ENCODE measurements at regions not wholly inside any gene's neighbourhood (a gene's known extent, or its start where the extent isn't known, plus 50 kb on each side); places are given as distances from the start of the nearest gene placed in this dataset.
A peak's percentile ranks its signal among the peaks of the same experiment; 100 is the strongest.

- FAIRE-seq = no peak
Measured at GRCh38 chr16:80489173-80489572, 51.6 kb upstream of the DYNLRB2 start.

GRCh38 chr16:80488167-80488566 is 52.6 kb upstream of the DYNLRB2 start:
- DNase-seq (ENCODE audit: low spot score) = no peak
- no peak for FAIRE-seq

More at GRCh38 chr16:80489173-80489572, 51.6 kb upstream of the DYNLRB2 start:
- DNase-seq (ENCODE audit: low spot score) = no peak

GRCh38 chr16:80480664-80481063 is 60.1 kb upstream of the DYNLRB2 start:
- FAIRE-seq = no peak
- DNase-seq (ENCODE audit: low spot score) = no peak

- DNase-seq (ENCODE audit: low spot score) (no peak), FAIRE-seq (no peak)
Measured at GRCh38 chr16:80477838-80478237, 63.0 kb upstream of the DYNLRB2 start.

- FAIRE-seq (no peak), DNase-seq (ENCODE audit: low spot score) (no peak)
Measured at GRCh38 chr16:80468029-80468428, 72.8 kb upstream of the DYNLRB2 start.

GRCh38 chr16:80466024-80466987 is 74.5 kb upstream of the DYNLRB2 start:
- no peak for FAIRE-seq

GRCh38 chr16:80463751-80464495 is 76.9 kb upstream of the DYNLRB2 start:
- DNase-seq (ENCODE audit: low spot score) = peak; percentile 28

More at GRCh38 chr16:80466024-80466987, 74.5 kb upstream of the DYNLRB2 start:
- DNase-seq (ENCODE audit: low spot score) = peak; percentile 30

GRCh38 chr16:80463326-80463725 is 77.5 kb upstream of the DYNLRB2 start:
- DNase-seq (ENCODE audit: low spot score) (peak; percentile 12), FAIRE-seq (no peak)

More at GRCh38 chr16:80463751-80464495, 76.9 kb upstream of the DYNLRB2 start:
- no peak for FAIRE-seq

GRCh38 chr16:80462917-80463316 is 77.9 kb upstream of the DYNLRB2 start:
- FAIRE-seq = no peak
- DNase-seq (ENCODE audit: low spot score) = no peak

- DNase-seq (ENCODE audit: low spot score) = no peak
- no peak for FAIRE-seq
Measured at GRCh38 chr16:80460988-80461387, 79.8 kb upstream of the DYNLRB2 start.

- FAIRE-seq (no peak), DNase-seq (ENCODE audit: low spot score) (no peak)
Measured at GRCh38 chr16:80459966-80460365, 80.8 kb upstream of the DYNLRB2 start.

GRCh38 chr16:80459331-80459777 is 81.4 kb upstream of the DYNLRB2 start:
- no peak for FAIRE-seq
- no peak for DNase-seq (ENCODE audit: low spot score)

- FAIRE-seq = no peak
- DNase-seq (ENCODE audit: low spot score) = peak; percentile 19
Measured at GRCh38 chr16:80457871-80458270, 82.9 kb upstream of the DYNLRB2 start.

- no peak for DNase-seq (ENCODE audit: low spot score)
Measured at GRCh38 chr16:80454802-80455201, 86.0 kb upstream of the DYNLRB2 start.

GRCh38 chr16:80449392-80449791 is 91.4 kb upstream of the DYNLRB2 start:
- FAIRE-seq = no peak
- no peak for DNase-seq (ENCODE audit: low spot score)

More at GRCh38 chr16:80454802-80455201, 86.0 kb upstream of the DYNLRB2 start:
- no peak for FAIRE-seq

- DNase-seq (ENCODE audit: low spot score) (no peak), FAIRE-seq (no peak)
Measured at GRCh38 chr16:80447241-80447640, 93.6 kb upstream of the DYNLRB2 start.

GRCh38 chr16:80442779-80443178 is 98.0 kb upstream of the DYNLRB2 start:
- DNase-seq (ENCODE audit: low spot score) = no peak
- no peak for FAIRE-seq

GRCh38 chr16:80441935-80442334 is 98.9 kb upstream of the DYNLRB2 start:
- DNase-seq (ENCODE audit: low spot score) (no peak), FAIRE-seq (no peak)

- FAIRE-seq = no peak
Measured at GRCh38 chr16:80440667-80441066, 100.1 kb upstream of the DYNLRB2 start.

GRCh38 chr16:80437707-80438106 is 103.1 kb upstream of the DYNLRB2 start:
- DNase-seq (ENCODE audit: low spot score) = no peak

More at GRCh38 chr16:80440667-80441066, 100.1 kb upstream of the DYNLRB2 start:
- DNase-seq (ENCODE audit: low spot score) = no peak

GRCh38 chr16:80436510-80436909 is 104.3 kb upstream of the DYNLRB2 start:
- no peak for DNase-seq (ENCODE audit: low spot score)
- no peak for FAIRE-seq

More at GRCh38 chr16:80437707-80438106, 103.1 kb upstream of the DYNLRB2 start:
- no peak for FAIRE-seq

- FAIRE-seq (no peak), DNase-seq (ENCODE audit: low spot score) (peak; percentile 16)
Measured at GRCh38 chr16:80433623-80434022, 107.2 kb upstream of the DYNLRB2 start.

Measured in RCC 7860 (cell line).